ENCODE measurements at regions not wholly inside any gene's neighbourhood (a gene's known extent, or its start where the extent isn't known, plus 50 kb on each side); places are given as distances from the start of the nearest gene placed in this dataset.

GRCh38 chr2:66111706-66112105, 323.2 kb upstream of the MEIS1 start:
- TF ChIP-seq, protein P1, sequence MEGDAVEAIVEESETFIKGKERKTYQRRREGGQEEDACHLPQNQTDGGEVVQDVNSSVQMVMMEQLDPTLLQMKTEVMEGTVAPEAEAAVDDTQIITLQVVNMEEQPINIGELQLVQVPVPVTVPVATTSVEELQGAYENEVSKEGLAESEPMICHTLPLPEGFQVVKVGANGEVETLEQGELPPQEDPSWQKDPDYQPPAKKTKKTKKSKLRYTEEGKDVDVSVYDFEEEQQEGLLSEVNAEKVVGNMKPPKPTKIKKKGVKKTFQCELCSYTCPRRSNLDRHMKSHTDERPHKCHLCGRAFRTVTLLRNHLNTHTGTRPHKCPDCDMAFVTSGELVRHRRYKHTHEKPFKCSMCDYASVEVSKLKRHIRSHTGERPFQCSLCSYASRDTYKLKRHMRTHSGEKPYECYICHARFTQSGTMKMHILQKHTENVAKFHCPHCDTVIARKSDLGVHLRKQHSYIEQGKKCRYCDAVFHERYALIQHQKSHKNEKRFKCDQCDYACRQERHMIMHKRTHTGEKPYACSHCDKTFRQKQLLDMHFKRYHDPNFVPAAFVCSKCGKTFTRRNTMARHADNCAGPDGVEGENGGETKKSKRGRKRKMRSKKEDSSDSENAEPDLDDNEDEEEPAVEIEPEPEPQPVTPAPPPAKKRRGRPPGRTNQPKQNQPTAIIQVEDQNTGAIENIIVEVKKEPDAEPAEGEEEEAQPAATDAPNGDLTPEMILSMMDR (IDR thresholded peaks at IDR 0.05): no peak
- H3K4me3 ChIP-seq (replicated peaks in 1 of 3; ENCODE audit: low read depth in 2 of 3, low read length in 3 of 3): no peak overlapping the region
- no peak overlapping the region for H3K9ac ChIP-seq (ENCODE audit: insufficient read depth, low read length, poor library complexity, severe bottlenecking)
- no peak overlapping the region for H3K27ac ChIP-seq (ENCODE audit: low read depth in 1 of 2, low read length in 2 of 2)
- H3K36me3 Mint-ChIP-seq: no peaks in the 10 kb centered on the region
- H3K27ac Mint-ChIP-seq: no peak overlapping the region
- DNase-seq: no peak
- no peaks in the 10 kb centered on the region for H4K20me1 ChIP-seq (ENCODE audit: insufficient read depth, low read length)
- H3K9me3 ChIP-seq (replicated peaks in 1 of 2; ENCODE audit: control insufficient read depth in 1 of 2, insufficient read depth in 1 of 2, low read length in 2 of 2): no peaks in the 10 kb centered on the region
- no peaks in the 10 kb centered on the region for H3K27me3 ChIP-seq (ENCODE audit: control insufficient read depth in 2 of 2, insufficient read depth in 2 of 2, low read length in 2 of 2)
- H3K4me1 Mint-ChIP-seq: no peaks in the 10 kb centered on the region
- intact Hi-C loops (cut with micrococcal nuclease): no loop called here
- peaks cover 0 to 15% (median 2%) of the 10 kb centered on the region in 7 donors for H3K9me3 Mint-ChIP-seq
- no peak overlapping the region for H2AFZ ChIP-seq (ENCODE audit: insufficient read depth, low read depth, low read length, poor library complexity, severe bottlenecking)
- H3K4me3 Mint-ChIP-seq: no peak overlapping the region
- H3K27me3 Mint-ChIP-seq (ENCODE audit: low read depth in 3 of 3): peaks cover 0 to 5% (median 0%) of the 10 kb centered on the region in 3 donors
- no peaks in the 10 kb centered on the region for H3K36me3 ChIP-seq (replicated peaks in 1 of 2; ENCODE audit: control insufficient read depth in 1 of 2, insufficient read depth in 2 of 2, low read length in 2 of 2)
- H3K4me2 ChIP-seq (replicated peaks; ENCODE audit: extremely low read depth, low read length, poor library complexity, severe bottlenecking): no peak overlapping the region
- H3K4me1 ChIP-seq (ENCODE audit: control insufficient read depth in 1 of 2, insufficient read depth in 2 of 2, low read length in 2 of 2): no peaks in the 10 kb centered on the region
- H3K79me2 ChIP-seq (ENCODE audit: insufficient read depth, low read length): no peaks in the 10 kb centered on the region
- WGBS (ENCODE audit: insufficient coverage): 100% methylated on average over 1 of the region's 7 CpGs

DNA sequence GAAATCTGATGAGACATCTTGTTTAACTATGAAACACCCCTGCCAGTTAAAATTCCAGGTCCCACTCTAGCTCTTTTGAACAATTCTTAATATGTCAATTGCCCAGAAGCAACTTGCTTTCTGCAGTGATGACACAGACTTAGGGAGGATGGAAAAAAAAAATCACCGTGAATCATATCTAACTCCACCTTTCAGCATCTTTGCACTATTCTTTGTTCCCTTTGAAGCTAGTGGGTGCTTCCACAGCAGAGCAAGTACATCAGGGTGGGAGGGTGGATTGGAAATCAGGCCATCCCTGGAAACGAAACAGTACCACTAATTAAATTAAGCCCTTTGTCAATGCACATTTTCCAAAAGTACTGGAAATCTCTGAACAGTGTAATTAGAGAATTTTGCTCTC, 324.3 kb upstream of the MEIS1 start:
- intact Hi-C loops (cut with micrococcal nuclease): no loop called here
- H3K27me3 ChIP-seq (ENCODE audit: control insufficient read depth in 2 of 2, insufficient read depth in 2 of 2, low read length in 2 of 2): no peaks in the 10 kb centered on the region
- H3K4me1 Mint-ChIP-seq: no peaks in the 10 kb centered on the region

More for the DNA sequence above, 324.3 kb upstream of the MEIS1 start:
- Histone ChIP-seq H3K27ac (ENCODE audit: low read depth in 1 of 2, low read length in 2 of 2) (no peak overlapping the region), H3K79me2 (ENCODE audit: insufficient read depth, low read length) (no peaks in the 10 kb centered on the region), H3K4me1 (ENCODE audit: control insufficient read depth in 1 of 2, insufficient read depth in 2 of 2, low read length in 2 of 2) (no peaks in the 10 kb centered on the region), H4K20me1 (ENCODE audit: insufficient read depth, low read length) (no peaks in the 10 kb centered on the region), H3K9ac (ENCODE audit: insufficient read depth, low read length, poor library complexity, severe bottlenecking) (no peak overlapping the region), H3K4me3 (replicated peaks in 1 of 3; ENCODE audit: low read depth in 2 of 3, low read length in 3 of 3) (no peak overlapping the region), H3K4me2 (replicated peaks; ENCODE audit: extremely low read depth, low read length, poor library complexity, severe bottlenecking) (no peak overlapping the region), H2AFZ (ENCODE audit: insufficient read depth, low read depth, low read length, poor library complexity, severe bottlenecking) (no peak overlapping the region), H3K9me3 (replicated peaks in 1 of 2; ENCODE audit: control insufficient read depth in 1 of 2, insufficient read depth in 1 of 2, low read length in 2 of 2) (no peaks in the 10 kb centered on the region), H3K36me3 (replicated peaks in 1 of 2; ENCODE audit: control insufficient read depth in 1 of 2, insufficient read depth in 2 of 2, low read length in 2 of 2) (no peaks in the 10 kb centered on the region)
- TF ChIP-seq, protein P1 (IDR thresholded peaks at IDR 0.05): no peak
- Mint-ChIP-seq H3K9me3 (peaks cover 0 to 15% (median 3%) of the 10 kb centered on the region in 7 donors), H3K4me3 (no peak overlapping the region), H3K27ac (no peak overlapping the region), H3K27me3 (ENCODE audit: low read depth in 3 of 3) (peaks cover 0 to 5% (median 0%) of the 10 kb centered on the region in 3 donors), H3K36me3 (no peaks in the 10 kb centered on the region)
- no peak for DNase-seq
- no CpG with 5 or more reads among the region's 2 CpGs for WGBS (ENCODE audit: insufficient coverage)

All from CD14-positive monocyte (primary cell).